ENCODE measurements at regions not wholly inside any gene's neighbourhood (a gene's known extent, or its start where the extent isn't known, plus 50 kb on each side); places are given as distances from the start of the nearest gene placed in this dataset.

DNA sequence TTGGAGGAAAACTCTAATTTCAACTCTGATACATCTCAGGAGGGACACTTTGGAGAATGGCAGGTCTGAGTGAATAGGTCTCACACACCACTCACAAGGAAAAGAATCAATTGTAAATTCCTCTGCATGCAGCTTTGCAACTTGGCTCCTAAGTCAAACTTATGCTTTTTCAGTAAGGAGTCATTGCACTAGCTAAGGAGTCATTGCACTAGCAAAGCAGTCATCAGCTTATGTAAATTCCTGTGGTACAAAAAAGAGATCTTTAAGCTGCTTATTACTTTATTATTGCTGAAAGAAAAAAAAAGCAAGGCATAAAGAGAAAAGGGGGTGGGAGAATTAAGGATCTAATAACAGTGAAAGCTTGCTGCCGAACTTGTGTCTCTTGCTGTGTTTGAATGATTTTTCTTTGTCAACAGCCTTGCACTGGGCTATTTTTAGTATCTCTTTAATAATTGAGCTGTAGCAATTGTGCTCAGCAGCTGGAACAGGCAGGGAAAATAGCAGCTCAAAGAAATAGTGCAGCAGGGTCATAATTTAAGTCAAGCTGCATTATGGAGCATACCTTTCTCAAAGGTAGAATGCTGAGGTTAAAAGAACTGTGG lies 154.3 kb upstream of the ARPP21 start:
- no peaks in the 10 kb centered on the region for H3K36me3 ChIP-seq (ENCODE audit: control insufficient read depth in 2 of 2, extremely low read depth in 1 of 2, insufficient read depth in 2 of 2, low read length in 2 of 2)
- H2AFZ ChIP-seq (ENCODE audit: control insufficient read depth, low read length): no peak overlapping the region
- H3K27ac ChIP-seq (ENCODE audit: control insufficient read depth, insufficient read depth, low read length): no peak overlapping the region
- H3K9me1 ChIP-seq (ENCODE audit: control insufficient read depth, extremely low read depth, insufficient read depth, low read length): no peaks in the 10 kb centered on the region
- no peaks in the 10 kb centered on the region for H4K20me1 ChIP-seq (ENCODE audit: control insufficient read depth, extremely low read depth, insufficient read depth, low read length)
- H3K4me2 ChIP-seq (ENCODE audit: control insufficient read depth, extremely low read depth, insufficient read depth, low read depth, low read length): no peak overlapping the region
- no peak overlapping the region for H3K9ac ChIP-seq (ENCODE audit: control insufficient read depth, extremely low read depth, insufficient read depth, low read length)
- DNase-seq (ENCODE audit: low read depth, low spot score) (no peak), FAIRE-seq (no peak)
- H3K79me2 ChIP-seq (ENCODE audit: control insufficient read depth, insufficient read depth, low read length): no peaks in the 10 kb centered on the region
- H3K4me3 ChIP-seq (ENCODE audit: control insufficient read depth in 2 of 3, extremely low read depth in 1 of 3, insufficient read depth in 2 of 3, low read depth in 1 of 3, low read length in 3 of 3): no peak overlapping the region
- no peaks in the 10 kb centered on the region for H3K9me3 ChIP-seq (ENCODE audit: control insufficient read depth, low read depth, low read length)
- H3K27me3 ChIP-seq (ENCODE audit: control insufficient read depth, extremely low read depth, insufficient read depth, low read length): no peaks in the 10 kb centered on the region
- TF ChIP-seq CTCF (optimal IDR thresholded peaks at IDR 0.05 in 1 of 3, IDR thresholded peaks at IDR 0.05 in 1 of 3, conservative IDR thresholded peaks at IDR 0.05 in 1 of 3; ENCODE audit: extremely low read depth in 1 of 3, insufficient read depth in 2 of 3, low read length in 3 of 3): no peak
- no peak for TF ChIP-seq EZH2 (IDR thresholded peaks at IDR 0.05; ENCODE audit: low read length)
- dilution Hi-C loops (cut with MboI; ENCODE audit: extremely low pct_ligation_motif_present, low sequenced_read_pairs): no loop called here
- no peaks in the 10 kb centered on the region for H3K4me1 ChIP-seq (ENCODE audit: control insufficient read depth, extremely low read depth, insufficient read depth, low read length)

GRCh38 chr3:35486295-35486694 lies 153.0 kb upstream of the ARPP21 start:
- Histone ChIP-seq H3K9me3 (ENCODE audit: control insufficient read depth, low read depth, low read length) (no peaks in the 10 kb centered on the region), H3K27me3 (ENCODE audit: control insufficient read depth, extremely low read depth, insufficient read depth, low read length) (no peaks in the 10 kb centered on the region), H3K79me2 (ENCODE audit: control insufficient read depth, insufficient read depth, low read length) (no peaks in the 10 kb centered on the region), H3K9me1 (ENCODE audit: control insufficient read depth, extremely low read depth, insufficient read depth, low read length) (no peaks in the 10 kb centered on the region), H4K20me1 (ENCODE audit: control insufficient read depth, extremely low read depth, insufficient read depth, low read length) (no peaks in the 10 kb centered on the region), H3K9ac (ENCODE audit: control insufficient read depth, extremely low read depth, insufficient read depth, low read length) (no peak overlapping the region), H3K4me3 (ENCODE audit: control insufficient read depth in 2 of 3, extremely low read depth in 1 of 3, insufficient read depth in 2 of 3, low read depth in 1 of 3, low read length in 3 of 3) (no peak overlapping the region), H3K27ac (ENCODE audit: control insufficient read depth, insufficient read depth, low read length) (no peak overlapping the region), H2AFZ (ENCODE audit: control insufficient read depth, low read length) (no peak overlapping the region), H3K36me3 (ENCODE audit: control insufficient read depth in 2 of 2, extremely low read depth in 1 of 2, insufficient read depth in 2 of 2, low read length in 2 of 2) (no peaks in the 10 kb centered on the region), H3K4me2 (ENCODE audit: control insufficient read depth, extremely low read depth, insufficient read depth, low read depth, low read length) (no peak overlapping the region), H3K4me1 (ENCODE audit: control insufficient read depth, extremely low read depth, insufficient read depth, low read length) (no peaks in the 10 kb centered on the region)
- dilution Hi-C loops (cut with MboI; ENCODE audit: extremely low pct_ligation_motif_present, low sequenced_read_pairs): no loop called here
- FAIRE-seq: no peak
- no peak for DNase-seq (ENCODE audit: low read depth, low spot score)
- TF ChIP-seq EZH2 (IDR thresholded peaks at IDR 0.05; ENCODE audit: low read length) (no peak), CTCF (optimal IDR thresholded peaks at IDR 0.05 in 1 of 3, IDR thresholded peaks at IDR 0.05 in 1 of 3, conservative IDR thresholded peaks at IDR 0.05 in 1 of 3; ENCODE audit: extremely low read depth in 1 of 3, insufficient read depth in 2 of 3, low read length in 3 of 3) (no peak)

All from keratinocyte (primary cell).